K562 (cell line): ENCODE measurements at regions not wholly inside any gene's neighbourhood (a gene's known extent, or its start where the extent isn't known, plus 50 kb on each side); places are given as distances from the start of the nearest gene placed in this dataset.

ENCODE experiments used
- ATAC-seq: fragments of 200-7000 bp; cut with Tn5 transposase; 3 replicates; pipeline ENCODE4 v1.9.1; 2020; ENCODE audit warnings: moderate library complexity
- BruUV-seq: library from RNA; stranded (reverse); fragments of 400-500 nt; replicated peaks from 2 replicates; lab custom pipeline; 2021; lab: Mats Ljungman, UMichigan
- CTCF ChIA-PET: fragments of 300-600 bp; formaldehyde crosslinking; extraction: SDS; loops from one replicate; lab custom pipeline; 2021; ENCODE audit warnings: low intra/inter-chr PET ratio; lab: Yijun Ruan, JAX
- POLR2A ChIA-PET: fragments of 300-600, 350-650 bp; sonication (Branson Sonifier 250); formaldehyde crosslinking; extraction: SDS; loops from one replicate; lab custom pipeline; 2021; ENCODE audit warnings: antibody characterized with exemption, inconsistent platforms; lab: Yijun Ruan, JAX
- DNase-seq, 4 experiments: peaks; one replicate each; pipeline versions ENCODE4 v3.0.0 to v3.0.0-alpha.2; 2011 to 2018; ENCODE audit warnings: low spot score in 3 of 4, mixed read lengths in 3 of 4; ENCODE audit errors: extremely low read depth in 1 of 4
- FAIRE-seq: peaks from 2 replicates; lab custom pipeline; 2011; peaks lifted over from hg19 to GRCh38; lab: Jason Lieb, UNC
- H2AFZ ChIP-seq: 2 replicates; pipeline ENCODE4 v1.6.0; 2011; ENCODE audit warnings: low read depth, low read length, control low read depth, inconsistent platforms
- H3K27ac ChIP-seq: fragments of 200-600 bp; 3 replicates; pipeline ENCODE4 v1.8.0; 2011; ENCODE audit warnings: low read depth, mild to moderate bottlenecking, control low read depth, inconsistent platforms, low read length, moderate library complexity, mixed read lengths; ENCODE audit errors: extremely low read depth
- H3K27me3 ChIP-seq, 2 experiments: fragments of 300-600 bp in 1 of 2; 2 replicates in 1 of 2; 3 replicates in 1 of 2; pipeline versions ENCODE4 v1.6.0 to v1.8.0; 2011; ENCODE audit warnings: inconsistent platforms in 2 of 2, low read length in 2 of 2, mild to moderate bottlenecking in 1 of 2, mixed read lengths in 1 of 2, moderate library complexity in 1 of 2; ENCODE audit not compliant: control insufficient read depth in 2 of 2, insufficient read depth in 2 of 2
- H3K36me3 ChIP-seq: fragments of 300-600 bp; 3 replicates; pipeline ENCODE4 v1.8.0; 2011; ENCODE audit warnings: mild to moderate bottlenecking, low read length, inconsistent platforms; ENCODE audit not compliant: control insufficient read depth, insufficient read depth
- H3K4me1 ChIP-seq, 2 experiments: fragments of 200-600 bp in 1 of 2; replicated peaks in 1 of 2; 2 replicates in 1 of 2; 3 replicates in 1 of 2; pipeline versions ENCODE4 v1.5.1 to v1.8.0; 2011; ENCODE audit warnings: inconsistent platforms in 2 of 2, low read length in 2 of 2, mild to moderate bottlenecking in 1 of 2, mixed read lengths in 1 of 2, moderate library complexity in 1 of 2; ENCODE audit not compliant: control insufficient read depth in 2 of 2, insufficient read depth in 2 of 2
- H3K4me2 ChIP-seq: 2 replicates; pipeline ENCODE4 v1.6.1; 2011; ENCODE audit warnings: low read length, control low read depth, inconsistent platforms, mixed read lengths; ENCODE audit not compliant: insufficient read depth
- H3K4me3 ChIP-seq: fragments of 200-600 bp; sonication (generic), shearing (Covaris generic); 2 replicates; pipeline ENCODE4 v1.5.1; 2016; ENCODE audit warnings: control low read depth, inconsistent platforms
- H3K79me2 ChIP-seq: fragments of 200-600 bp; 3 replicates; pipeline ENCODE4 v1.8.0; 2011; ENCODE audit warnings: low read length, inconsistent platforms; ENCODE audit not compliant: control insufficient read depth, insufficient read depth
- H3K9ac ChIP-seq, 2 experiments: 2 replicates each; pipeline versions ENCODE4 v1.6.0 to v1.6.1; 2011; ENCODE audit warnings: low read depth in 2 of 2, low read length in 2 of 2, control low read depth in 1 of 2, inconsistent platforms in 1 of 2, mild to moderate bottlenecking in 1 of 2, mixed read lengths in 1 of 2; ENCODE audit not compliant: insufficient read depth in 1 of 2
- H3K9me1 ChIP-seq: one replicate; pipeline ENCODE4 v1.6.0; 2011; ENCODE audit warnings: inconsistent platforms, mild to moderate bottlenecking, low read length, moderate library complexity; ENCODE audit not compliant: control insufficient read depth, insufficient read depth
- H3K9me3 ChIP-seq: replicated peaks from 2 replicates; pipeline ENCODE4 v1.5.1; 2011; ENCODE audit warnings: low read depth, low read length, inconsistent platforms; ENCODE audit not compliant: control insufficient read depth, insufficient read depth
- H4K20me1 ChIP-seq: replicated peaks from 2 replicates; pipeline ENCODE4 v1.6.1; 2011; ENCODE audit warnings: low read length, inconsistent platforms, mixed read lengths; ENCODE audit not compliant: control insufficient read depth, insufficient read depth
- GATAD2A ChIP-seq: fragments of 450-650 bp; IDR thresholded peaks from 2 replicates; pipeline ENCODE4 v1.6.1; 2017
- MCM3 ChIP-seq: fragments of 450-650 bp; IDR thresholded peaks from 2 replicates; pipeline ENCODE4 v1.6.1; 2016
- POLR3A ChIP-seq: IDR thresholded peaks from 2 replicates; pipeline ENCODE4 v1.6.1; 2011; ENCODE audit warnings: borderline replicate concordance, mild to moderate bottlenecking, moderate library complexity; ENCODE audit not compliant: insufficient read length, insufficient read depth; ENCODE audit errors: extremely low read depth
- PREB ChIP-seq: sonication (generic); formaldehyde crosslinking; IDR thresholded peaks from 2 replicates; pipeline ENCODE4 v1.8.1; 2023; ENCODE audit warnings: mild to moderate bottlenecking, missing genetic modification reagents
- SMC3 ChIP-seq: conservative IDR thresholded peaks from 2 replicates; pipeline ENCODE4 v1.6.1; 2011; ENCODE audit warnings: low read depth, low read length, improper control_type of control experiment; ENCODE audit not compliant: insufficient read depth
- SP1 ChIP-seq: sonication (generic); formaldehyde crosslinking; IDR thresholded peaks from 2 replicates; pipeline ENCODE4 v1.8.1; 2022; ENCODE audit warnings: mild to moderate bottlenecking, missing genetic modification reagents
- ZNF24 ChIP-seq: fragments of 450-650 bp; IDR thresholded peaks from 2 replicates; pipeline ENCODE4 v1.6.1; 2016
- ZNF280A ChIP-seq: fragments of 450-650 bp; IDR thresholded peaks from 2 replicates; pipeline ENCODE4 v1.6.1; 2018; ENCODE audit warnings: mild to moderate bottlenecking, low read depth; ENCODE audit not compliant: partially characterized antibody
- ZNF41 ChIP-seq: fragments of 250-450 bp; sonication (Bioruptor Pico); conservative IDR thresholded peaks from 2 replicates; pipeline ENCODE4 v1.4.0; 2020; ENCODE audit warnings: mild to moderate bottlenecking
- WGBS: fragments of 100-300 bp; shearing (Covaris generic); methylation state at CpG from one replicate; pipeline ENCODE4 v1.1.6; 2016; ENCODE audit warnings: low coverage, mixed read lengths; ENCODE audit not compliant: insufficient coverage; ENCODE audit errors: missing lambda C conversion rate; 5-methylcytosine and 5-hydroxymethylcytosine counted together
- in situ Hi-C: fragments of 300-500 bp; cut with MboI; formaldehyde crosslinking; loops from 4 replicates; pipeline ENCODE4 v1.15.0; 2018; ENCODE audit warnings: inconsistent platforms, mixed read lengths
- intact Hi-C: fragments of 100-400 bp; cut with micrococcal nuclease; formaldehyde crosslinking; loops from 2 replicates; pipeline ENCODE4 v1.14.2; 2022

- in situ Hi-C loops, result no loop called here
- no peaks in the 10 kb centered on the region for H3K9me1 ChIP-seq
- ATAC-seq (no peak), DNase-seq (no peak), FAIRE-seq (no peak)
- H3K27ac ChIP-seq, result no peak overlapping the region
- H3K36me3 ChIP-seq, result no peaks in the 10 kb centered on the region
- H3K4me1 ChIP-seq, result no peaks in the 10 kb centered on the region
- ChIA-PET POLR2A (interaction anchor here (0.7 kb wide), 1 partner anchor 125 kb away, joined by 4 read pairs; no protein-coding TSS in a partner anchor), CTCF (no interaction called here)
- no peaks in the 10 kb centered on the region for H3K79me2 ChIP-seq
- no peaks in the 10 kb centered on the region for H3K9me3 ChIP-seq
- no peak overlapping the region for H3K4me3 ChIP-seq
- no peak for TF ChIP-seq SMC3
- TF ChIP-seq PREB (CRISPR knock-in tag), result no peak
- no peak for TF ChIP-seq ZNF280A
- no peak for TF ChIP-seq ZNF24
- no peak for TF ChIP-seq ZNF41
- TF ChIP-seq SP1 (CRISPR knock-in tag), result no peak
- no peak for TF ChIP-seq POLR3A
- no peak for TF ChIP-seq GATAD2A
- no peak for TF ChIP-seq MCM3
- under 1% methylated on average over 12 of the region's 12 CpGs for WGBS
- H4K20me1 ChIP-seq, result no peaks in the 10 kb centered on the region
- intact Hi-C loops, result no loop called here
- no peak overlapping the region for H3K9ac ChIP-seq
- H3K27me3 ChIP-seq, result peaks cover 0 to 14% of the 10 kb centered on the region in 2 experiments; a peak in 2 of 5 replicates
- H3K4me2 ChIP-seq, result no peak overlapping the region
- no TSS peak for BruUV-seq
- no peak overlapping the region for H2AFZ ChIP-seq
Observed at GRCh38 chr9:88258601-88259000, 120.3 kb upstream of the SPATA31C2 start.
